Left lung (tissue), 4 donors: ENCODE measurements at regions not wholly inside any gene's neighbourhood (a gene's known extent, or its start where the extent isn't known, plus 50 kb on each side); places are given as distances from the start of the nearest gene placed in this dataset.
"Not testable (repeated sequence)": the region's sequence is repeated elsewhere in the genome, so short reads cannot be mapped to it uniquely, and the experiment has no call there.

Experiments used
- ATAC-seq: fragments of 200-7000 bp; cut with Tn5 transposase; one replicate; pipeline ENCODE4 v1.9.1; 2020; ENCODE audit warnings: moderate library complexity
- DNase-seq, 4 donors: peaks; one replicate each; pipeline ENCODE4 v3.0.0-alpha.2; 2013 to 2020
- H3K27ac ChIP-seq, 2 donors: fragments of 200-600 bp; sonication (generic) in 1 of 2; one replicate each; pipeline versions ENCODE4 v1.5.0 to v1.8.0; 2020 to 2021
- H3K27me3 ChIP-seq, 2 donors: fragments of 200-600 bp; sonication (generic) in 1 of 2; one replicate each; pipeline versions ENCODE4 v1.5.0 to v1.8.0; 2020 to 2021
- H3K36me3 ChIP-seq, 2 donors: fragments of 200-600 bp; sonication (generic) in 1 of 2; one replicate each; pipeline versions ENCODE4 v1.5.0 to v1.8.0; 2020 to 2021
- H3K4me1 ChIP-seq, 2 donors: fragments of 200-600 bp; one replicate each; pipeline ENCODE4 v1.8.0; 2021
- H3K4me3 ChIP-seq, 2 donors: fragments of 200-600 bp; sonication (generic) in 1 of 2; one replicate each; pipeline versions ENCODE4 v1.5.0 to v1.8.0; 2020 to 2021; ENCODE audit warnings: mild to moderate bottlenecking in 1 of 2
- H3K9me3 ChIP-seq, 2 donors: fragments of 200-600 bp; sonication (generic) in 1 of 2; one replicate each; pipeline versions ENCODE4 v1.5.0 to v1.8.0; 2020 to 2021
- CTCF ChIP-seq, 2 donors: fragments of 200-600 bp; sonication (generic) in 1 of 2; IDR thresholded peaks; one replicate each; pipeline versions ENCODE4 v1.5.0 to v1.8.0; 2021; ENCODE audit warnings: antibody characterized with exemption in 2 of 2
- intact Hi-C, 2 donors: fragments of 100-400 bp; cut with DNase I; formaldehyde crosslinking; loops; one replicate each; pipeline versions ENCODE4 v1.11.2 to v1.14.2; 2022
- donor health status: DM: no; HTN: yes; CAD: no.
- donor health status: DM: no; HTN: no; CAD: no.

- TF ChIP-seq CTCF (IDR thresholded peaks at IDR 0.05) = no peak
- Histone ChIP-seq H3K4me1 (no peaks in the 10 kb centered on the region), H3K27me3 (no peaks in the 10 kb centered on the region), H3K9me3 (peaks cover 0 to 21% of the 10 kb centered on the region in 2 donors), H3K4me3 (no peak overlapping the region), H3K27ac (no peak overlapping the region), H3K36me3 (no peaks in the 10 kb centered on the region)
- intact Hi-C loops = no loop called here
- DNase-seq (peak in 1 of 4 donors; percentile 72), ATAC-seq (no peak)
These were observed 1747.0 kb downstream of the OLFM4 start for GRCh38 chr13:54775501-54776191.

DNA sequence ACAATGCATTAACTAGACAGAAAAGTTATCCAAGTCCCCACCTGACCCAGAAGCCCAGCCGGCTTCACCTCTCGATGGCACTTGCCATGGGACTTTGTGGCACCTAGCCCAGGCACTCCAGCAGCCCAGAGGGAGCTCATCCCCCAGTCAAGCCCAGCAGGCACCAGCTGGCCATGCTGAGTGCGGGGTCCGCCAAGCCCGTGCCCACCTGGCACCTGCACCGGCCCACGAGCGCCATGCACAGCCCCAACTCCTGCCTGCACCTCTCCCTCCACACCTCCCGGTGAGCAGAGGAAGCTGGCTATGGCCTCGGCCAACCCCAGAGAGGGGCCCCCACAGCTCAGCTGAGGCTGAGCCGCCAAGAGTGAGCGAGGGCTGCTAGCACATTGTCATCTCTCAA lies 1759.1 kb downstream of the OLFM4 start:
- no peak for TF ChIP-seq CTCF (IDR thresholded peaks at IDR 0.05)
- Histone ChIP-seq H3K4me3 (no peak overlapping the region), H3K4me1 (no peaks in the 10 kb centered on the region), H3K27me3 (no peaks in the 10 kb centered on the region), H3K9me3 (peaks cover 0 to 7% of the 10 kb centered on the region in 2 donors), H3K27ac (no peak overlapping the region), H3K36me3 (no peaks in the 10 kb centered on the region)
- no peak for ATAC-seq
- intact Hi-C loops = no loop called here
- peak in 1 of 4 donors; percentile 62 for DNase-seq

DNA sequence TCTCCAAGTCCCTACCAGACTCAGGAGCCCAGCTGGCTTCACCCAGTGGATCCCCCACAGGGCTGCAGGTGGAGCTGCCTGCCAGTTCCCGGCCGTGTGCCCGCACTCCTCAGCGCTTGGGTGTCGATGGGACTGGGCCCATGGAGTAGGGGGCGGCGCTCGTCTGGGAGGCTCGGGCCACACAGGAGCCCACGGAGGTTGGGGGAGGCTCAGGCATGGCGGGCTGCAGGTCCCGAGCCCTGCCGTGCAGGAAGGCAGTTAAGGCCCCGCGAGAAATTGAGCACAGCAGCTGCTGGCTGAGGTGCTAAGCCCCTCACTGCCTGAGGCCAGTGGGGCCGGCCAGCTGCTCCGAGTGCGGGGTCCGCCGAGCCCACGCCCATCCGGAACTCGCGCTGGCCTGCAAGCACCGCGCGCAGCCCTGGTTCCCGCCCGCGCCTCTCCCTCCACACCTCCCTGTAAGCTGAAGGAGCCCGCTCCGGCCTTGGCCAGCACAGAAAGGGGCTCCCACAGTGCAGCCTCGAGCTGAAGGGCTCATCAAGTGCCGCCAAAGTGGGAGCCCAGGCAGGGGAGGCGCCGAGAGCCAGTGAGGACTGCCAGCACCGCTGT lies 1771.1 kb downstream of the OLFM4 start:
- TF ChIP-seq CTCF (IDR thresholded peaks at IDR 0.05) = no peak
- DNase-seq (peak in 1 of 4 donors; percentile 64), ATAC-seq (no peak)
- intact Hi-C loops = no loop called here
- Histone ChIP-seq H3K4me3 (no peak overlapping the region), H3K27me3 (no peaks in the 10 kb centered on the region), H3K4me1 (no peaks in the 10 kb centered on the region), H3K9me3 (no peaks in the 10 kb centered on the region), H3K27ac (no peak overlapping the region), H3K36me3 (no peaks in the 10 kb centered on the region)

DNA sequence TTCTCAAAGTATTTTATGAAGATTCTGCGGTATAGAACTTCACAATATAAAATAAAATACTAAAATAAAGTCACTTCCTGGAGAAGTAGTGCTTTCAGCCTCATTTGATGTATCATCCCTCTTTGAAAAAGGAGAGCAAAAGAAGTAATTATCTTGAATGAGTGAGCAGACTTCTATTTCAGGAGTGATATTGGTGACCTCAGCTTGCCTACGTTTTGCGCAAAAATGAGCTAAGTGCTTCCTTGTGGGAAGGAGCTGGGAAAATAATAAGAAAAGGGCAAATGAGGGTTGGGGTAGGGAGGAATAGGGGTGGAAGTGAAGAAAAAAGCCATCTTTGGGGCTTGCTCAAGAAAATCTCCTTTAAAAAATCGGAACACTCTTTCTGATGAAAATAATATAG lies 1773.6 kb downstream of the OLFM4 start:
- ATAC-seq = no peak
- H3K4me3 ChIP-seq = no peak overlapping the region
- no peaks in the 10 kb centered on the region for H3K27me3 ChIP-seq
- H3K9me3 ChIP-seq = no peaks in the 10 kb centered on the region
- DNase-seq = no peak
- TF ChIP-seq CTCF (IDR thresholded peaks at IDR 0.05) = no peak
- intact Hi-C loops = no loop called here
- no peaks in the 10 kb centered on the region for H3K4me1 ChIP-seq
- H3K36me3 ChIP-seq = no peaks in the 10 kb centered on the region
- no peak overlapping the region for H3K27ac ChIP-seq

DNA sequence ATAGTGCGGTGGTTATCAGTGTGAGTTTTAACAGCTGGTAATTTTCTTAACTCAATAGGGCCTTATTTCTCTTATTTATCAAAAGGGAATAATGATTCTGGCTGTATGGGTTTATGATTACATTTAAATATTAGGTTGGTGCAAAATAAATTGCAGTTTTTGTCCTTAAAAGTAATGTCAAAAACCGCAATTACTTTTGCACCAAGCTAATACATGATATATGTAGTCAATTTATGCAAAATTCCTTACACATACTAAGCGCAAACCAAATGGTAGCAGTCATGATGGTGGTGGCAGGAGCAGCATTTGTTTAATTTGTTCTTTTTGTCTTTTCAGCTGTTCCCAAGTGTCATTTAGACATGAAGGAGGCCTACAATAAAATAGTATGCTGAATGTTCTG lies 1777.1 kb downstream of the OLFM4 start:
- intact Hi-C loops = no loop called here
- Histone ChIP-seq H3K27me3 (no peaks in the 10 kb centered on the region), H3K27ac (no peak overlapping the region), H3K4me3 (no peak overlapping the region), H3K36me3 (no peaks in the 10 kb centered on the region), H3K9me3 (no peaks in the 10 kb centered on the region), H3K4me1 (no peaks in the 10 kb centered on the region)
- ATAC-seq (no peak), DNase-seq (no peak)
- TF ChIP-seq CTCF (IDR thresholded peaks at IDR 0.05) = no peak

DNA sequence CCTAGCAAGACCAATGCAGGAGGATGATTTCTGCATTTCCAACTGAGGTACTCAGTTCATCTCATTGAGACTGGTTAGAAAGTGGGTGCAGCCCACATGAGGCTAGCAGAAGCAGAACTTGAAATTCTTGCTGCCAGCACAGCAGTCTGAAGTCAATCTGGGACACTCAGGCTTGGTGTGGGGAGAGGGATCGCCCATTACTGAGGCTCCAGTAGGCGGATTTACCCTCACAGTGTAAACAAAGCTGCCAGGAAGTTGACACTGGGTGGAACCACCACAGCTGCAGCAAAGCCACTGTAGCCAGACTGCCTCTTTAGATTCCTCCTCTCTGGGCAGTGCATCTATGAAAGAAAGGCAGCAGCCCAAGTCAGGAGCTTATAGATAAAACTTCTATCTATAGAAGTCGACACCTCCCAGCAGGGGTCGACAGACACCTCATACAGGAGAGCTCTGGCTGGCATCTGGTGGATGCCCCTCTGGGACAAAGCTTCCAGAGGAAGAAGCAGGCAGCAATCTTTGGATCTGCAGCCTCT lies 1793.4 kb downstream of the OLFM4 start:
- H3K4me1 ChIP-seq, intact Hi-C loops, ATAC-seq, H3K4me3 ChIP-seq, H3K27ac ChIP-seq, H3K36me3 ChIP-seq, H3K27me3 ChIP-seq: not testable (repeated sequence)
- H3K9me3 ChIP-seq = peaks cover 0 to 42% of the 10 kb centered on the region in 2 donors
- peak in 1 of 4 donors; percentile 3 for DNase-seq

DNA sequence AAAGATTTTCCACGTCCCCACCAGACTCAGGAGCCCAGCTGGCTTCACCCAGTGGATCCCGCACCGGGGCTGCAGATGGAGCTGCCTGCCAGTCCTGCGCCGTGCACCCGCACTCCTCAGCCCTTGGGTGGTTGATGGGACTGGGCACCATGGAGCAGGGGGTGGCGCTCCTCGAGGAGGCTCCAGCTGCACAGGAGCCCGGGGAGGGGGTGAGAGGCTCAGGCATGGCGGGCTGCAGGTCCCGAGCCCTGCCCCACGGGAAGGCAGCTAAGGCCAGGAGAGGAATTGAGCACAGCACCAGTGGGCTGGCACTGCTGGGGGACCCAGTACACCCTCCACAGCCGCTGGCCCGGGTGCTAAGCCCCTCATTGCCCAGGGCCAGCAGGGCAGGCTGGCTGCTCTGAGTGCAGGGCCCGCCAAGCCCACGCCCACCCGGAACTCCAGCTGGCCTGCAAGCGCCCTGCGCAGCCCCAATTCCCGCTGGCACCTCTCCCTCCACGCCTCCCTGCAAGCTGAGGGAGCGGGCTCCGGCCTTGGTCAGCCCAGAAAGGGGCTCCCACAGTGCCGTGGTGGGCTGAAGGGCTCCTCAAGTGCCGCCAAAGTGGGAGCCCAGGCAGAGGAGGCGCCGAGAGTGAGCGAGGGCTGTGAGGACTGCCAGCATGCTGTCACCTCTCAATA lies 1800.9 kb downstream of the OLFM4 start:
- H3K36me3 ChIP-seq, H3K4me3 ChIP-seq, intact Hi-C loops, H3K4me1 ChIP-seq, H3K27ac ChIP-seq, ATAC-seq, H3K27me3 ChIP-seq: not testable (repeated sequence)
- H3K9me3 ChIP-seq = peaks cover 0 to 15% of the 10 kb centered on the region in 2 donors
- peak in 1 of 4 donors; percentile 54 for DNase-seq
